PC-3 (cell line): ENCODE measurements at regions not wholly inside any gene's neighbourhood (a gene's known extent, or its start where the extent isn't known, plus 50 kb on each side); places are given as distances from the start of the nearest gene placed in this dataset.

Source experiments
- EZH2 ChIP-seq: fragments of 300-600 bp; sonication (generic); IDR thresholded peaks from one replicate; pipeline ENCODE4 v1.6.1; 2017; ENCODE audit warnings: antibody characterized with exemption, mild to moderate bottlenecking, low read length; ENCODE audit not compliant: unreplicated experiment
- EZH2phosphoT487 ChIP-seq: fragments of 300-600 bp; sonication (generic); IDR thresholded peaks from 2 replicates; pipeline ENCODE4 v1.6.1; 2018; ENCODE audit warnings: mild to moderate bottlenecking, antibody characterized with exemption, low read length, borderline replicate concordance
- TF ChIP-seq, protein P1 (sequence below): fragments of 300-600 bp; sonication (generic); conservative IDR thresholded peaks from 2 replicates; pipeline ENCODE4 v1.5.1; 2017; ENCODE audit warnings: antibody characterized with exemption, low read depth, mild to moderate bottlenecking, low read length

- TF ChIP-seq, protein P1, sequence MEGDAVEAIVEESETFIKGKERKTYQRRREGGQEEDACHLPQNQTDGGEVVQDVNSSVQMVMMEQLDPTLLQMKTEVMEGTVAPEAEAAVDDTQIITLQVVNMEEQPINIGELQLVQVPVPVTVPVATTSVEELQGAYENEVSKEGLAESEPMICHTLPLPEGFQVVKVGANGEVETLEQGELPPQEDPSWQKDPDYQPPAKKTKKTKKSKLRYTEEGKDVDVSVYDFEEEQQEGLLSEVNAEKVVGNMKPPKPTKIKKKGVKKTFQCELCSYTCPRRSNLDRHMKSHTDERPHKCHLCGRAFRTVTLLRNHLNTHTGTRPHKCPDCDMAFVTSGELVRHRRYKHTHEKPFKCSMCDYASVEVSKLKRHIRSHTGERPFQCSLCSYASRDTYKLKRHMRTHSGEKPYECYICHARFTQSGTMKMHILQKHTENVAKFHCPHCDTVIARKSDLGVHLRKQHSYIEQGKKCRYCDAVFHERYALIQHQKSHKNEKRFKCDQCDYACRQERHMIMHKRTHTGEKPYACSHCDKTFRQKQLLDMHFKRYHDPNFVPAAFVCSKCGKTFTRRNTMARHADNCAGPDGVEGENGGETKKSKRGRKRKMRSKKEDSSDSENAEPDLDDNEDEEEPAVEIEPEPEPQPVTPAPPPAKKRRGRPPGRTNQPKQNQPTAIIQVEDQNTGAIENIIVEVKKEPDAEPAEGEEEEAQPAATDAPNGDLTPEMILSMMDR: no peak
- TF ChIP-seq EZH2: no peak
- TF ChIP-seq EZH2phosphoT487: no peak
These were observed 933.9 kb upstream of the EPHA5 start for GRCh38 chr4:66604192-66604591.
